ENCODE measurements at regions not wholly inside any gene's neighbourhood (a gene's known extent, or its start where the extent isn't known, plus 50 kb on each side); places are given as distances from the start of the nearest gene placed in this dataset.

- Histone ChIP-seq H3K9me3 (replicated peaks; ENCODE audit: control insufficient read depth, insufficient read depth, low read length) (no peaks in the 10 kb centered on the region), H2AFZ (ENCODE audit: low read depth, low read length) (no peak overlapping the region), H3K27me3 (ENCODE audit: control insufficient read depth in 2 of 2, insufficient read depth in 2 of 2, low read length in 2 of 2) (no peaks in the 10 kb centered on the region), H3K4me2 (ENCODE audit: insufficient read depth, low read length) (no peak overlapping the region), H3K9ac (replicated peaks; ENCODE audit: extremely low read depth, insufficient read depth, low read length) (no peak overlapping the region), H3K4me1 (ENCODE audit: control insufficient read depth, extremely low read depth, insufficient read depth, low read length) (peaks cover 44% of the 10 kb centered on the region), H4K20me1 (replicated peaks; ENCODE audit: control insufficient read depth, extremely low read depth, insufficient read depth, low read length) (no peaks in the 10 kb centered on the region), H3K36me3 (ENCODE audit: control insufficient read depth in 2 of 2, extremely low read depth in 1 of 2, insufficient read depth in 2 of 2, low read length in 2 of 2) (no peaks in the 10 kb centered on the region), H3K27ac (ENCODE audit: insufficient read depth, low read depth, low read length) (no peak overlapping the region), H3K4me3 (replicated peaks in 1 of 3; ENCODE audit: insufficient read depth in 1 of 3, low read depth in 1 of 3, low read length in 3 of 3) (no peak overlapping the region), H3K9me1 (replicated peaks; ENCODE audit: control insufficient read depth, extremely low read depth, insufficient read depth, low read length) (no peaks in the 10 kb centered on the region), H3K79me2 (ENCODE audit: control insufficient read depth, insufficient read depth, low read length) (no peaks in the 10 kb centered on the region)
- peak; percentile 47 for FAIRE-seq
- TF ChIP-seq POLR2AphosphoS5 (IDR thresholded peaks at IDR 0.05; ENCODE audit: insufficient read depth, low read depth, low read length) (no peak), GATA2 (IDR thresholded peaks at IDR 0.05; ENCODE audit: insufficient read depth, insufficient read length, low read depth, low read length) (no peak), MYC (IDR thresholded peaks at IDR 0.05; ENCODE audit: low read depth, low read length) (no peak), EZH2 (IDR thresholded peaks at IDR 0.05; ENCODE audit: borderline replicate concordance, low read depth, low read length, severe bottlenecking) (no peak), FOS (IDR thresholded peaks at IDR 0.05; ENCODE audit: borderline replicate concordance, insufficient read depth, low read length) (no peak), POLR2A (IDR thresholded peaks at IDR 0.05; ENCODE audit: low read depth, low read length) (no peak), JUN (IDR thresholded peaks at IDR 0.05; ENCODE audit: borderline replicate concordance, insufficient read depth, insufficient read length, low read depth) (no peak), CTCF (IDR thresholded peaks at IDR 0.05; ENCODE audit: extremely low read depth in 1 of 2, insufficient read depth in 1 of 2, low read depth in 1 of 2, low read length in 2 of 2) (no peak)
- TF ChIP-seq, protein P1, sequence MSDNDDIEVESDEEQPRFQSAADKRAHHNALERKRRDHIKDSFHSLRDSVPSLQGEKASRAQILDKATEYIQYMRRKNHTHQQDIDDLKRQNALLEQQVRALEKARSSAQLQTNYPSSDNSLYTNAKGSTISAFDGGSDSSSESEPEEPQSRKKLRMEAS (IDR thresholded peaks at IDR 0.05; ENCODE audit: insufficient read depth, insufficient read length): no peak
- POLR2A ChIA-PET: no interaction called here
- CTCF ChIA-PET: interaction anchor here (0.8 to 1.3 kb wide), 3 partner anchors 12 to 60 kb away, joined by 3 read pairs; no protein-coding TSS in a partner anchor
- no TSS peak for BruUV-seq (replicated peaks)
- dilution Hi-C loops (cut with MboI; ENCODE audit: extremely low pct_ligation_motif_present, low sequenced_read_pairs): no loop called here
- DNase-seq (ENCODE audit: low read depth, low spot score): no peak
- intact Hi-C loops (cut with micrococcal nuclease): no loop called here
These were observed 141.7 kb downstream of the ZFP36L2 start for GRCh38 chr2:43084699-43085091.

Data from endothelial cell of umbilical vein (primary cell).